Retinal pigment epithelial cell (primary cell): ENCODE measurements at regions not wholly inside any gene's neighbourhood (a gene's known extent, or its start where the extent isn't known, plus 50 kb on each side); places are given as distances from the start of the nearest gene placed in this dataset.

Experiments
- DNase-seq: peaks from one replicate; pipeline ENCODE4 v3.0.0-alpha.2; 2010; ENCODE audit warnings: low read depth
- H3K4me3 ChIP-seq: 2 replicates; pipeline ENCODE4 v1.5.1; 2011; ENCODE audit warnings: mild to moderate bottlenecking, low read length, control low read depth, moderate library complexity
- CTCF ChIP-seq: conservative IDR thresholded peaks from 2 replicates; pipeline ENCODE4 v1.5.1; 2011; ENCODE audit warnings: low read depth, low read length, control low read depth, inconsistent platforms

- no peak for TF ChIP-seq CTCF
- no peak for DNase-seq
- H3K4me3 ChIP-seq = no peak overlapping the region
These were observed 264.6 kb upstream of the PLET1 start for GRCh38 chr11:112525270-112525669.

- no peak for TF ChIP-seq CTCF
- DNase-seq = no peak
- no peak overlapping the region for H3K4me3 ChIP-seq
These were observed 265.4 kb upstream of the PLET1 start for GRCh38 chr11:112525844-112526590.

- no peak for TF ChIP-seq CTCF
- no peak overlapping the region for H3K4me3 ChIP-seq
- no peak for DNase-seq
These were observed 266.2 kb upstream of the PLET1 start for GRCh38 chr11:112526699-112527416.

- no peak for DNase-seq
- H3K4me3 ChIP-seq = no peak overlapping the region
- no peak for TF ChIP-seq CTCF
These were observed 268.4 kb upstream of the PLET1 start for GRCh38 chr11:112529071-112529470.

- DNase-seq = no peak
- TF ChIP-seq CTCF = no peak
- no peak overlapping the region for H3K4me3 ChIP-seq
These were observed 271.8 kb upstream of the PLET1 start for GRCh38 chr11:112532506-112532905.

GRCh38 chr11:112533682-112534081 is 273.0 kb upstream of the PLET1 start:
- no peak overlapping the region for H3K4me3 ChIP-seq
- DNase-seq = no peak
- TF ChIP-seq CTCF = no peak

GRCh38 chr11:112534208-112534607 is 273.5 kb upstream of the PLET1 start:
- DNase-seq = no peak
- TF ChIP-seq CTCF = no peak
- H3K4me3 ChIP-seq = no peak overlapping the region
